Kidney (tissue), 13 donors: ENCODE measurements at regions not wholly inside any gene's neighbourhood (a gene's known extent, or its start where the extent isn't known, plus 50 kb on each side); places are given as distances from the start of the nearest gene placed in this dataset.

Source experiments
- DNase-seq, 5 donors: peaks; one replicate each; pipeline ENCODE4 v3.0.0-alpha.2; 2013 to 2020
- FAIRE-seq: peaks from 2 replicates; lab custom pipeline; 2012; peaks lifted over from hg19 to GRCh38; lab: Jason Lieb, UNC
- H3K27ac ChIP-seq, 2 donors: one replicate each; pipeline ENCODE4 v1.7.0; 2013; ENCODE audit warnings: low read depth in 2 of 2, low read length in 2 of 2, inconsistent platforms in 1 of 2
- H3K27me3 ChIP-seq: one replicate; pipeline ENCODE4 v1.7.1; 2013; ENCODE audit warnings: low read length, inconsistent platforms; ENCODE audit not compliant: control insufficient read depth, insufficient read depth
- H3K36me3 ChIP-seq, 3 donors: one replicate each; pipeline versions ENCODE4 v1.7.0 to v1.7.1; 2013; ENCODE audit warnings: low read length in 3 of 3, control low read depth in 1 of 3, inconsistent platforms in 1 of 3; ENCODE audit not compliant: insufficient read depth in 3 of 3, control insufficient read depth in 2 of 3
- H3K4me1 ChIP-seq, 3 donors: one replicate each; pipeline versions ENCODE4 v1.7.0 to v1.7.1; 2013; ENCODE audit warnings: low read length in 3 of 3, inconsistent platforms in 1 of 3, low read depth in 1 of 3; ENCODE audit not compliant: control insufficient read depth in 2 of 3, insufficient read depth in 2 of 3
- H3K4me3 ChIP-seq, 3 donors: one replicate each; pipeline versions ENCODE4 v1.7.0 to v1.8.1; 2013; ENCODE audit warnings: low read length in 3 of 3, control low read depth in 1 of 3, inconsistent platforms in 1 of 3
- H3K9ac ChIP-seq, 3 donors: one replicate each; pipeline versions ENCODE4 v1.7.0 to v1.7.1; 2013; ENCODE audit warnings: low read length in 3 of 3, control low read depth in 1 of 3, inconsistent platforms in 1 of 3
- H3K9me3 ChIP-seq, 3 donors: one replicate each; pipeline versions ENCODE4 v1.7.0 to v1.7.1; 2013; ENCODE audit warnings: low read length in 3 of 3, control low read depth in 1 of 3, inconsistent platforms in 1 of 3; ENCODE audit not compliant: control insufficient read depth in 2 of 3, insufficient read depth in 1 of 3
- CTCF ChIP-seq: IDR thresholded peaks from 3 replicates; pipeline ENCODE4 v1.5.1; 2012; ENCODE audit warnings: mild to moderate bottlenecking, moderate library complexity, borderline replicate concordance; ENCODE audit not compliant: insufficient read depth; ENCODE audit errors: extremely low read depth
- intact Hi-C: fragments of 100-400 bp; cut with DNase I; formaldehyde crosslinking; loops from one replicate; pipeline ENCODE4 v1.11.1; 2022
- donor health status: control.
- donor health status: control.
- donor health status: control.
- donor health status: control.
- donor health status: control.
- donor health status: DM: yes; HTN: yes; CAD: no.
- donor health status: Normal renal cell carcinoma (clear cell type).

DNA sequence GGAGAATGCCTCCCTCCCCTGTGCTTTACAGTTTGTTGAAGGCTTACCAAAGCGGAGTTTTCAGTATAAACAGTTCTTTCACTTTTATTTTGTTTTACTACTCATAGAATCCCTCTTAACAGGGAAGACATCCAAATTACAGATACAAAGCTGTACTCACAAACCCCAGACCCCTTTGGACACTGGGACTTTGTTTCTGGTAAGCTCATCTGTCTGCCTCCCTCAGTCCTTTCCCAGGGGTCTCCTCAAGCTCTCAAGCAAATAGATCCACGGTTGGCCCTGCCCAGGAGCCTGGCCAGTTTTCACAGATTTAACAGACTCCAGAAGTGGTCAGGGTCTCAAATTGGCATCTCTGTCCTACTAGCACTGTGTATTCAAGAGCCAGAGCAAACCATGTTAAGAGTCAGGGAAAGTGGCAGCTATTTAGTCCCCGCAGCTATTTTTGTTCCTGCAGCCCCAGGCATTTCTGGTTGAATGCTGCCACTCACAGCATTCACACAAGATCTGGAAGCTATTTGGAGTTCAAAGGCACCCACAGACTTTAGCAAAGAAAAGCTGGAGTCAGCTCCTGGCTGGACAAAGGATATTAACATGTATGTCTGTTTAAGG is 54.2 kb downstream of the TMEM100 start:
- FAIRE-seq (no peak), DNase-seq (peak in 1 of 5 donors; percentile 13)
- Histone ChIP-seq H3K27me3 (no peaks in the 10 kb centered on the region), H3K9me3 (no peaks in the 10 kb centered on the region), H3K4me1 (no peaks in the 10 kb centered on the region), H3K36me3 (no peaks in the 10 kb centered on the region), H3K27ac (no peak overlapping the region), H3K9ac (no peak overlapping the region), H3K4me3 (no peak overlapping the region)
- TF ChIP-seq CTCF: no peak
- intact Hi-C loops: no loop called here

DNA sequence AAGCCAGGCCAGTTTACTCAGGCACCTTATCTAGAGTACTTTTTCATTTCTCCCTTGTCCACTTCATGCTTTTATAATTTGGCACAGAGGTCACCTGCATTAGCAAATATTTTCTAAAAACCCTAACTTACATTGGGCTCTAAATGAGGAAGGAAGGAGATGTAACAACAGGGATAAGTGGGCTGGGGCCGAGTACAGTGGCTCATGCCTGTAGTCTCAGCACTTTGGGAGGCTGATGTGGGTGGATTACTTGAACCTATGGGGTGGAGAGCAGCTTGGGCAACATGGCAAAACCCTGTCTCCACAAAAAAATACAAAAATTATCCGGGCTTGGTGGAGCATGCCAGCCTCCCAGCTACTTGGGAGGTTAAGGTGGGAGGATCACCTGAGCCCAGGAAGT is 55.9 kb downstream of the TMEM100 start:
- Histone ChIP-seq H3K27me3 (no peaks in the 10 kb centered on the region), H3K9me3 (no peaks in the 10 kb centered on the region), H3K27ac (no peak overlapping the region), H3K4me3 (no peak overlapping the region), H3K36me3 (no peaks in the 10 kb centered on the region), H3K4me1 (no peaks in the 10 kb centered on the region), H3K9ac (no peak overlapping the region)
- DNase-seq: no peak
- intact Hi-C loops: no loop called here
- no peak for TF ChIP-seq CTCF
- no peak for FAIRE-seq

DNA sequence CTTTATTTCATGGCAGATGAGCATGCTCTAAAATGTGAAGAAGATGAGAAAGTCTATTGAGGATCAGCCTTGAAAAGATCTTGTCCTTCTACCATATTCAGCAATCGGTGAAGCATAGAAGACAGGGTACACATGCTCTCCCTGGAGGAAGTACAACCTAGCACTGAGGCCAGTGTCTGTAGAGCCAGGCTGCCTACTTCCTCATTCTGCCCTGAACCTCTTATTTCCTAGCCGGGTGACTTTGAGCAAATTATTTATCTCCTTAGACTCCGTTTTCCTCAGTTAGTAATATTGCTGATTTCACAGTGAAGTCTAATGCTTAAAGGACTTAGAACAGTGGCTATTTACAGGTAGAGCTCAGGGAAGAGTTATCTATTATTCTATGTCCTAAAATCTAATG is 58.4 kb downstream of the TMEM100 start:
- TF ChIP-seq CTCF: no peak
- no peaks in the 10 kb centered on the region for H3K36me3 ChIP-seq

GRCh38 chr17:55663400-55663799 is 59.3 kb downstream of the TMEM100 start:
- no peak for TF ChIP-seq CTCF
- Histone ChIP-seq H3K36me3 (no peaks in the 10 kb centered on the region), H3K4me1 (peaks cover 0 to 3% (median 2%) of the 10 kb centered on the region in 3 donors), H3K9me3 (no peaks in the 10 kb centered on the region), H3K9ac (no peak overlapping the region), H3K27me3 (no peaks in the 10 kb centered on the region), H3K4me3 (no peak overlapping the region), H3K27ac (no peak overlapping the region)
- FAIRE-seq: no peak
- intact Hi-C loops: no loop called here
- no peak for DNase-seq

More for the DNA sequence above, 58.4 kb downstream of the TMEM100 start:
- Histone ChIP-seq H3K4me3 (no peak overlapping the region), H3K9me3 (no peaks in the 10 kb centered on the region), H3K4me1 (peaks cover 0 to 3% (median 2%) of the 10 kb centered on the region in 3 donors), H3K9ac (no peak overlapping the region), H3K27ac (no peak overlapping the region), H3K27me3 (no peaks in the 10 kb centered on the region)
- DNase-seq (no peak), FAIRE-seq (no peak)
- intact Hi-C loops: no loop called here
